ENCODE measurements at regions not wholly inside any gene's neighbourhood (a gene's known extent, or its start where the extent isn't known, plus 50 kb on each side); places are given as distances from the start of the nearest gene placed in this dataset.

- H3K4me1 Mint-ChIP-seq (ENCODE audit: low read depth) = peaks cover 9% of the 10 kb centered on the region
- peaks cover 2% of the 10 kb centered on the region for H3K9me3 Mint-ChIP-seq (ENCODE audit: low read depth)
- no peak for TF ChIP-seq CTCF (IDR thresholded peaks at IDR 0.05; ENCODE audit: unreplicated experiment)
- no peak overlapping the region for H3K4me3 Mint-ChIP-seq (ENCODE audit: low read depth)
- H3K27ac Mint-ChIP-seq = no peak overlapping the region
- H3K36me3 Mint-ChIP-seq (ENCODE audit: insufficient read depth) = no peaks in the 10 kb centered on the region
- DNase-seq (ENCODE audit: low spot score, unreplicated experiment) = no peak
- no peaks in the 10 kb centered on the region for H3K27me3 Mint-ChIP-seq
Observed at GRCh38 chr16:48099455-48099854, 56.3 kb downstream of the ABCC12 start.

GRCh38 chr16:48098472-48098871 lies 57.3 kb downstream of the ABCC12 start:
- peaks cover 2% of the 10 kb centered on the region for H3K9me3 Mint-ChIP-seq (ENCODE audit: low read depth)
- no peaks in the 10 kb centered on the region for H3K27me3 Mint-ChIP-seq
- no peak overlapping the region for H3K27ac Mint-ChIP-seq
- no peak for DNase-seq (ENCODE audit: low spot score, unreplicated experiment)
- peaks cover 8% of the 10 kb centered on the region for H3K4me1 Mint-ChIP-seq (ENCODE audit: low read depth)
- TF ChIP-seq CTCF (IDR thresholded peaks at IDR 0.05; ENCODE audit: unreplicated experiment) = no peak
- H3K4me3 Mint-ChIP-seq (ENCODE audit: low read depth) = no peak overlapping the region
- no peaks in the 10 kb centered on the region for H3K36me3 Mint-ChIP-seq (ENCODE audit: insufficient read depth)

- H3K36me3 Mint-ChIP-seq (ENCODE audit: insufficient read depth) = no peaks in the 10 kb centered on the region
- H3K27me3 Mint-ChIP-seq = no peaks in the 10 kb centered on the region
- no peaks in the 10 kb centered on the region for H3K4me1 Mint-ChIP-seq (ENCODE audit: low read depth)
- H3K4me3 Mint-ChIP-seq (ENCODE audit: low read depth) = no peak overlapping the region
- no peak for TF ChIP-seq CTCF (IDR thresholded peaks at IDR 0.05; ENCODE audit: unreplicated experiment)
- DNase-seq (ENCODE audit: low spot score, unreplicated experiment) = no peak
- H3K9me3 Mint-ChIP-seq (ENCODE audit: low read depth) = no peaks in the 10 kb centered on the region
- H3K27ac Mint-ChIP-seq = no peak overlapping the region
Observed at GRCh38 chr16:48091117-48091516, 64.7 kb downstream of the ABCC12 start.

- Mint-ChIP-seq H3K27ac (no peak overlapping the region), H3K36me3 (ENCODE audit: insufficient read depth) (no peaks in the 10 kb centered on the region), H3K27me3 (no peaks in the 10 kb centered on the region), H3K4me1 (ENCODE audit: low read depth) (no peaks in the 10 kb centered on the region), H3K9me3 (ENCODE audit: low read depth) (no peaks in the 10 kb centered on the region), H3K4me3 (ENCODE audit: low read depth) (no peak overlapping the region)
- no peak for TF ChIP-seq CTCF (IDR thresholded peaks at IDR 0.05; ENCODE audit: unreplicated experiment)
- no peak for DNase-seq (ENCODE audit: low spot score, unreplicated experiment)
Observed at GRCh38 chr16:48089053-48089792, 66.6 kb downstream of the ABCC12 start.

GRCh38 chr16:48087639-48088038 lies 68.2 kb downstream of the ABCC12 start:
- Mint-ChIP-seq H3K4me3 (ENCODE audit: low read depth) (no peak overlapping the region), H3K27me3 (no peaks in the 10 kb centered on the region), H3K4me1 (ENCODE audit: low read depth) (no peaks in the 10 kb centered on the region), H3K36me3 (ENCODE audit: insufficient read depth) (no peaks in the 10 kb centered on the region), H3K27ac (no peak overlapping the region), H3K9me3 (ENCODE audit: low read depth) (peaks cover 3% of the 10 kb centered on the region)
- no peak for TF ChIP-seq CTCF (IDR thresholded peaks at IDR 0.05; ENCODE audit: unreplicated experiment)
- DNase-seq (ENCODE audit: low spot score, unreplicated experiment) = no peak

All from progenitor cell of endocrine pancreas (in vitro differentiated cells).